Adrenal gland (tissue), 5 donors: ENCODE measurements at regions not wholly inside any gene's neighbourhood (a gene's known extent, or its start where the extent isn't known, plus 50 kb on each side); places are given as distances from the start of the nearest gene placed in this dataset.

Experiments
- CTCF ChIP-seq, 6 experiments: fragments of 450-650 bp in 4 of 6; fragments of 200-600 bp in 2 of 6; sonication (generic) in 1 of 6; IDR thresholded peaks; 1 replicate in 5 of 6; 2 replicates in 1 of 6; pipeline versions ENCODE4 v1.5.1 to v1.8.0; 2016 to 2021; ENCODE audit warnings: antibody characterized with exemption in 6 of 6, mild to moderate bottlenecking in 2 of 6, moderate library complexity in 1 of 6
- POLR2A ChIP-seq, 2 donors: fragments of 450-650 bp; IDR thresholded peaks; one replicate each; pipeline ENCODE4 v1.6.1; 2017; ENCODE audit warnings: antibody characterized with exemption in 2 of 2, mild to moderate bottlenecking in 2 of 2, moderate library complexity in 1 of 2
- donor health status: DM: no; HTN: no; CAD: no.

GRCh38 chr15:60243769-60244168, 154.0 kb downstream of the ANXA2 start:
- TF ChIP-seq CTCF (IDR thresholded peaks at IDR 0.05) (no peak), POLR2A (IDR thresholded peaks at IDR 0.05) (no peak)
